NCI-H748 (cell line): ENCODE measurements at regions not wholly inside any gene's neighbourhood (a gene's known extent, or its start where the extent isn't known, plus 50 kb on each side); places are given as distances from the start of the nearest gene placed in this dataset.
"Not testable (repeated sequence)": the region's sequence is repeated elsewhere in the genome, so short reads cannot be mapped to it uniquely, and the experiment has no call there.

Source experiments
- DNase-seq: peaks from one replicate; lab custom pipeline; 2025; ENCODE audit not compliant: unreplicated experiment; lab: John Stamatoyannopoulos, UW

DNA sequence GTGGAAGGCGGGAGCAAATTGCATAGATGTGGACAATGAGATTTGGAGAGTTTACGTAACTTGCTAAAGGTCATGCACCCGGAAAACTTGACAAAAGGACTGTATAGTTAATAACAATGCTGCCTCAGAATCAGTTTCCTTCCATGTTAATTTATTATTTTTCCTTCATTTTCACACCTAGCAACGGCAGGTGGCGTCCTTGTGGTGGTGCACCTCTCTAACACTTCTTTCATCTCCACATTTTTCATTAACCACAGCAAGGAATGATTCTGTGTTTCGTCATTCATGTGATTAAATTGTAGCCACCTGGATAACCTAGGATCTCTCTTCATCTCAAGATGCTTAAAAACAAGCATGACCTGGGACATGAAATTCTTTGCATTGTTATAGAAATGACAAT is 2133.0 kb downstream of the NCAM2 start:
- peak; percentile 51 for DNase-seq

DNA sequence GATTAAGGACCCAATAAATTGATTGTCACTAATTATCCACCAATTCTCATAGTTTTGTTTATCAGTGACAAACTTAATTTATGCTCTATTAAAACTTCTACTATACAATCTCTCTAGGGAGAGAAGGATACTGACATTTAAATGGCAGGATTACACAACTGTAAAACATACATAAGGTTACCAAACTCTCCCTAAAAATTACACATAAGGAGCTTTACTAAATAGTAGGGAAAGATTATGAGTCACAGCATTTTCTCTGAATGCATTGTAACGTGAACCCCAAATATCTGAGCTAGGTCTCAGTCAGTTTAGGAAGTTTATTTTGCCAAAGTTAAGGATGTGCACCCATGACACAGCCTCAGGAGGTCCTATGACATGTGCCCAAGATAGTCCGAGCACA is 2140.6 kb downstream of the NCAM2 start:
- DNase-seq: no peak

DNA sequence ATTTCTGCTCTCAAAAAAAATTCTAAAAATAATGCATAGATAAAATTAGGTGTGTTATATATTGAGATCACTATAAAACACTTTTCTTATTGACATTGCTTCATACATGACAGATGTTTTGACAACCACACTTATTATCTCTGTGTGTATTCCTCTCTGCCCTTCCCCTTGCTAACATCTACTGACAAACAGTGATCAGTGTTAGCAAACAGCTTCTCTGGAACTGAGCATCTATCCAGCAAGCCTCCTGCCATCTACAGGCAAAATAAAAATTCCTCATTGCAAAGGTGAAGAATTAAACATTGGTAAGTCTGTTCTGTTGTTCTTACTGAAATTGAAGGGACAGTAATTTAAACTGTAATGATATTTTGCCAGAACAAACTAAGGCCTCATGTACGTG is 2153.9 kb downstream of the NCAM2 start:
- DNase-seq: peak; percentile 47

DNA sequence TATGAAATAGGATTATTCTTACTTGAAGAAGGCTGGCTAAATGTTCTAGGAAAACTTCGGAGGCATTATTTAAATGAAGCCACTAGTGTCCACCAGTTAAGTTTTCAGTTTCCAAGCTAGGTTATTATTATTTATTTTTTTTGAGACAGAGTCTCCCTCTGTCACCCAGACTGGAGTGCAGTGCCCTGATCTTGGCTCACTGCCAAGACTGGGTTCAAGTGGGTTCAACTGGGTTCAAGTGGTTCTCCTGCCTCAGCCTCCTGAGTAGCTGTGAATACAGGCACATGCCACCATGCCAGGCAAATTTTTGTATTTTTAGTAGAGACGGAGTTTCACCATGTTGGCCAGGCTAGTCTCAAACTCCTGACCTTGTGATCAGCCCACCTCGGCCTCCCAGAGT is 2155.6 kb downstream of the NCAM2 start:
- not testable (repeated sequence) for DNase-seq

DNA sequence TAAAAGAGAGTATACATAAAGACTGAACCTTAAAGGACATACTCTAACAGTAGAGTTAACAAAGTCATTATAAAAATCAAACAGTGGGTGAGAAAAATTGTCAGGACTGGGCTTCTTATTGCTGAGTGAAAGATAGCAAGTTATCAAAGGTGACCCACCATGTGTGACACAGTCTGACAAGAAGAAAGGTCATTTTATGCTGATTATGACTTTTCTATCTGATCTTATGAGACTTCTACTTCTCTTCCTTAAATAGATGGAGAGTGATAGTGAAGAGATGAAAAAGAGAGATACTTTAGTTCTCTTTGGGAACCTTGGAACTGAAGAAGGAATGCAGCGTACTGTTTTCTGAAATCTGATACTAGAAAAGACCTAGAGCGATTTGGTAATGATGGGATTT is 2157.1 kb downstream of the NCAM2 start:
- DNase-seq: no peak

DNA sequence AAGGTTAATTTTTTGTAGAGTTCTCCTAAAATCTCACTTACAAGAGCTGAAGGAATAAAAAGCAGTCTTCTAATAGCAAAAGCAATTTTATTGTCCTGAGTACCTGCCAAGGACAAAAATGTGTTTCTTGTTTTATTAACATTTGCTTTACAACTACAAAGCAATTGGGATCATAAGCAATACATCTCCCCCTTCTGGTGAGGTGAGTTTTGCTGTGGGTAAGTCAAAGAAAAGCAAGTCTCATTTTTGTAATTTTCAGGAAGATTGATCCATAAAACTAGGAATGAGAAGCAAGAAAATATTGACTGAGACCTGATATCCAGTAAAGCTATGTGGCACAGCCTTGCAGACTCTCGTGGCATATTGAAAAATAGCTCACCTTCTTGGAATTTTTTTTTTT is 2162.7 kb downstream of the NCAM2 start:
- no peak for DNase-seq

DNA sequence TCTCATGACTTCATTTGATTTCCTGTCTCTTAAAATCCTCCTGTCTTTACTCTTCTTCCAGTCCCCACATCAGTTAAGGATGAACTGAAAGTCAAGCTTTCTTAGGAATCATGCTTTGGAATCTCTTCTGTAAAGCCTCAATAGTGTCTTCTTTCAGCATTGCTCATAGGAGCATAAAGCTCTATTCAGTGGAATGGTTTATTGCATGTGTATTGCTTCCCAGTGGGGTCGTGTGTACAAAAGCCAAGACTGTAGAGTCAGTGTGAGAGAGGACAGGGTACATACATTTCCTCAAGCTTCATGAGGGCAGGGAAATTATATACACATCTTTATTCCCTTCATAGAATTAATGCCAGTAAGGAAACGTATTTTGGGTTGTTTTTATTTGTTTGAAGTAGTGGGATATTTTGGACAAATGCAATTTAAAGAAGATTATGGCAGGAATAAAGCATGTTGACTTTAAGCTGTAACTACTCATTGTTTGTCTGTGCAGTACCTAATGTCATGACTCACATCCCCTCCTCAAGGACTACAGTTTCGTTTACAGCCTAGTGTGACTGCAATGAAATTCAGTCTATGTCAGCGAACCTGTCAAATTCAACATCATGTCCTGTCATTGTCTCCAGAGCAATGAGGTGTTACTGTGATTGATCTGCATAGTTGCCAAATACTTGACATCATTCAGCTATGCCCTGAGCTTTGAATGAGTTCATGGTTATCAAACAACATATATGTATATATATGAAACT is 2164.2 kb downstream of the NCAM2 start:
- peak; percentile 59 for DNase-seq
